OCI-LY1 (cell line): ENCODE measurements at regions not wholly inside any gene's neighbourhood (a gene's known extent, or its start where the extent isn't known, plus 50 kb on each side); places are given as distances from the start of the nearest gene placed in this dataset.

Experiments used
- H2AFZ ChIP-seq: fragments of 200-600 bp; sonication (generic), shearing (Covaris generic); 2 replicates; pipeline ENCODE4 v1.6.0; 2014; ENCODE audit warnings: antibody characterized with exemption, mild to moderate bottlenecking, low read length
- H3F3A ChIP-seq: fragments of 200-600 bp; sonication (generic), shearing (Covaris generic); 2 replicates; pipeline ENCODE4 v1.6.0; 2014; ENCODE audit warnings: mild to moderate bottlenecking, antibody characterized with exemption, low read length, moderate library complexity; ENCODE audit not compliant: insufficient read depth
- H3K27ac ChIP-seq: fragments of 200-600 bp; sonication (generic); 2 replicates; pipeline ENCODE4 v1.5.1; 2014; ENCODE audit warnings: low read length, mixed run types, mild to moderate bottlenecking, low read depth; ENCODE audit not compliant: poor library complexity, severe bottlenecking
- H3K27me3 ChIP-seq: fragments of 200-600 bp; sonication (generic); 2 replicates; pipeline ENCODE4 v1.6.0; 2014; ENCODE audit warnings: antibody characterized with exemption, mild to moderate bottlenecking, low read length, moderate library complexity; ENCODE audit not compliant: insufficient read depth
- H3K36me3 ChIP-seq: fragments of 200-600 bp; sonication (generic); 2 replicates; pipeline ENCODE4 v1.6.1; 2014; ENCODE audit warnings: mild to moderate bottlenecking, antibody characterized with exemption, low read length, moderate library complexity, mixed read lengths; ENCODE audit not compliant: insufficient read depth
- H3K4me1 ChIP-seq: fragments of 200-600 bp; sonication (generic); 2 replicates; pipeline ENCODE4 v1.5.1; 2014; ENCODE audit warnings: mild to moderate bottlenecking, low read length, moderate library complexity; ENCODE audit not compliant: insufficient read depth, severe bottlenecking
- H3K4me2 ChIP-seq: fragments of 200-600 bp; sonication (generic), shearing (Covaris generic); 2 replicates; pipeline ENCODE4 v1.6.1; 2014; ENCODE audit warnings: low read length
- H3K4me3 ChIP-seq: fragments of 200-600 bp; sonication (generic); 2 replicates; pipeline ENCODE4 v1.5.1; 2014; ENCODE audit warnings: low read length, low read depth, mild to moderate bottlenecking, mixed read lengths; ENCODE audit not compliant: poor library complexity, severe bottlenecking
- H3K79me2 ChIP-seq: fragments of 200-600 bp; shearing (Covaris generic); 2 replicates; pipeline ENCODE4 v1.6.1; 2016; ENCODE audit warnings: mixed run types, low read length, mixed read lengths; ENCODE audit not compliant: insufficient read depth
- H3K9ac ChIP-seq: fragments of 200-600 bp; sonication (generic), shearing (Covaris generic); 2 replicates; pipeline ENCODE4 v1.6.1; 2014; ENCODE audit warnings: mild to moderate bottlenecking, low read length, mixed read lengths
- H3K9me2 ChIP-seq: fragments of 200-600 bp; sonication (generic), shearing (Covaris generic); 2 replicates; pipeline ENCODE4 v1.6.1; 2014; ENCODE audit warnings: low read depth, mild to moderate bottlenecking, low read length, mixed read lengths
- H3K9me3 ChIP-seq: fragments of 200-600 bp; shearing (Covaris generic); 2 replicates; pipeline ENCODE4 v1.6.1; 2014; ENCODE audit warnings: low read length, mixed read lengths
- H4K20me1 ChIP-seq: fragments of 200-600 bp; sonication (generic), shearing (Covaris generic); 2 replicates; pipeline ENCODE4 v1.6.0; 2016; ENCODE audit warnings: mild to moderate bottlenecking, low read length; ENCODE audit not compliant: insufficient read depth
- CTCF ChIP-seq: fragments of 200-600 bp; sonication (generic), shearing (Covaris generic); IDR thresholded peaks from 2 replicates; pipeline ENCODE4 v1.5.1; 2017; ENCODE audit warnings: mild to moderate bottlenecking, antibody characterized with exemption, low read length, moderate library complexity, mixed read lengths
- EZH2 ChIP-seq: fragments of 200-600 bp; sonication (generic), shearing (Covaris generic); IDR thresholded peaks from 2 replicates; pipeline ENCODE4 v1.8.0; 2017; ENCODE audit warnings: borderline replicate concordance, mixed run types, mild to moderate bottlenecking, antibody characterized with exemption, low read length, moderate library complexity, mixed read lengths

GRCh38 chr19:29431332-29431731 is 94.5 kb upstream of the VSTM2B start:
- Histone ChIP-seq H3K27me3 (no peaks in the 10 kb centered on the region), H3K4me1 (no peaks in the 10 kb centered on the region), H3K27ac (no peak overlapping the region), H3K79me2 (no peaks in the 10 kb centered on the region), H3K9me2 (no peaks in the 10 kb centered on the region), H3K4me3 (no peak overlapping the region), H3F3A (no peaks in the 10 kb centered on the region), H3K4me2 (no peak overlapping the region), H3K9ac (no peak overlapping the region), H3K36me3 (no peaks in the 10 kb centered on the region), H4K20me1 (no peaks in the 10 kb centered on the region), H2AFZ (no peak overlapping the region), H3K9me3 (no peaks in the 10 kb centered on the region)
- no peak for TF ChIP-seq EZH2
- TF ChIP-seq CTCF: no peak

GRCh38 chr19:29432677-29433076 is 93.1 kb upstream of the VSTM2B start:
- no peaks in the 10 kb centered on the region for H4K20me1 ChIP-seq
- no peaks in the 10 kb centered on the region for H3K9me3 ChIP-seq
- H3F3A ChIP-seq: no peaks in the 10 kb centered on the region
- H3K4me2 ChIP-seq: no peak overlapping the region
- H3K36me3 ChIP-seq: no peaks in the 10 kb centered on the region
- H2AFZ ChIP-seq: no peak overlapping the region
- H3K9ac ChIP-seq: no peak overlapping the region
- no peaks in the 10 kb centered on the region for H3K4me1 ChIP-seq
- H3K9me2 ChIP-seq: no peaks in the 10 kb centered on the region
- no peaks in the 10 kb centered on the region for H3K27me3 ChIP-seq
- TF ChIP-seq EZH2 (no peak), CTCF (no peak)
- H3K4me3 ChIP-seq: no peak overlapping the region
- H3K27ac ChIP-seq: no peak overlapping the region
- no peaks in the 10 kb centered on the region for H3K79me2 ChIP-seq

DNA sequence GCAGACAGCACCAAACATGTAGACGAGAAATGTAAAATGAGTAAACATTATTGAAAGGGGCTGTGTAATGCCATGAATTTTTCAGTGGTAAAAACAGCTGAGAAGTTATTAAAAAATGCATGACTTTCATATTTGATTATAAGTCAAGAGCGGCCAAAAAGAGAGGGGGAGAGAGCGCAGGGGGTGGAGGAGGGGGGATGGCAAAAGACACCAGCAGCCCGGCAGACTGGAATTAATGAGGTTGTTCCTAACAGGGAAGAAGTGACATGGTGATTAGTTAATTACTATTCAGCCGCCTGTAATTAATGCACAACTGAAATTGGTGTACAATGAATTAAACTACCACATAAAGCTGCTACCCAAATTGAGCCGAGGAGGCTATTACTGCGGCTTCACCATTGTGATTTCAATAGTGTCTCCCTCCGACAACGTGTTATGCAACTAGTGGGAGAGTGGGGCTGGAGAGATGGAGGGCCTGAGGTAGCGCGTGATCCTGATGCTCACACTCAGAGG is 89.1 kb upstream of the VSTM2B start:
- H3K36me3 ChIP-seq: no peaks in the 10 kb centered on the region
- H3K27ac ChIP-seq: no peak overlapping the region
- H3K9me3 ChIP-seq: no peaks in the 10 kb centered on the region
- no peak for TF ChIP-seq CTCF
- TF ChIP-seq EZH2: no peak
- H3K4me1 ChIP-seq: no peaks in the 10 kb centered on the region
- H3K9ac ChIP-seq: no peak overlapping the region
- H3F3A ChIP-seq: no peaks in the 10 kb centered on the region
- H3K9me2 ChIP-seq: no peaks in the 10 kb centered on the region
- no peak overlapping the region for H3K4me3 ChIP-seq
- H3K27me3 ChIP-seq: no peaks in the 10 kb centered on the region
- no peaks in the 10 kb centered on the region for H3K79me2 ChIP-seq
- H4K20me1 ChIP-seq: no peaks in the 10 kb centered on the region
- no peak overlapping the region for H2AFZ ChIP-seq
- no peak overlapping the region for H3K4me2 ChIP-seq
